ENCODE measurements at regions not wholly inside any gene's neighbourhood (a gene's known extent, or its start where the extent isn't known, plus 50 kb on each side); places are given as distances from the start of the nearest gene placed in this dataset.

DNA sequence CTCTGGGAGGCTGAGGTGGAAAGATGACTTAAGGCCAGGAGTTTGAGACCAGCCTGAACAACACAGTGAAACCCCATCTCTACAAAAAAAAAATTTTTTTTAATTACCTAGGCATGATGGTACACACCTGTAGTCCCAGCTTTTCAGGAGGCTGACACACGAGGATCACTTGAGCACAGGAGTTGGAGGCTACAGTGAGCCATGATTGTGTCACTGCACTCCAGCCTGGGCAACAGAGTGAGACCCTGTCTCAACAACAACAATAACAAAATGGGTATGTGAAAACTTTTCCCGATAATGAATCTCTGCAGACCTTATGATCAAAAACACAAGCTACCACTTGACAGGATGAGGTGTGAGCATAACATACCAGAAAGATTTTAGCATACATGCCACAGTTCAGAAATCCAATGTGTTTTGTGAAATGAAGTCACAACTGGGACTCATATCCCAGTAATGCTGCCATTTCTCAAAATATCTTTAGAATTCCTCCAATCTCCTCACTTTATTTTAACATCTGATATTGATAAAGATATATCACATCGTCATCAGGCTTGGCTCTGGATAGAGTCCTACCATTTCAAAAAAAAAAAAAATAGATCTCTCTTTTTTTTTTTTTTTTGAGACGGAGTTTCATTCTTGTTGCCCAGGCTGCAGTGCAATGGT is 74.0 kb upstream of the PELI1 start:
- TF ChIP-seq, protein P1, sequence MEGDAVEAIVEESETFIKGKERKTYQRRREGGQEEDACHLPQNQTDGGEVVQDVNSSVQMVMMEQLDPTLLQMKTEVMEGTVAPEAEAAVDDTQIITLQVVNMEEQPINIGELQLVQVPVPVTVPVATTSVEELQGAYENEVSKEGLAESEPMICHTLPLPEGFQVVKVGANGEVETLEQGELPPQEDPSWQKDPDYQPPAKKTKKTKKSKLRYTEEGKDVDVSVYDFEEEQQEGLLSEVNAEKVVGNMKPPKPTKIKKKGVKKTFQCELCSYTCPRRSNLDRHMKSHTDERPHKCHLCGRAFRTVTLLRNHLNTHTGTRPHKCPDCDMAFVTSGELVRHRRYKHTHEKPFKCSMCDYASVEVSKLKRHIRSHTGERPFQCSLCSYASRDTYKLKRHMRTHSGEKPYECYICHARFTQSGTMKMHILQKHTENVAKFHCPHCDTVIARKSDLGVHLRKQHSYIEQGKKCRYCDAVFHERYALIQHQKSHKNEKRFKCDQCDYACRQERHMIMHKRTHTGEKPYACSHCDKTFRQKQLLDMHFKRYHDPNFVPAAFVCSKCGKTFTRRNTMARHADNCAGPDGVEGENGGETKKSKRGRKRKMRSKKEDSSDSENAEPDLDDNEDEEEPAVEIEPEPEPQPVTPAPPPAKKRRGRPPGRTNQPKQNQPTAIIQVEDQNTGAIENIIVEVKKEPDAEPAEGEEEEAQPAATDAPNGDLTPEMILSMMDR (IDR thresholded peaks at IDR 0.05), result no peak
- no peak for TF ChIP-seq EZH2 (IDR thresholded peaks at IDR 0.05; ENCODE audit: borderline replicate concordance, insufficient read depth, low read depth, low read length, poor library complexity, severe bottlenecking)
- WGBS (ENCODE audit: insufficient coverage), result 100% methylated on average over 1 of the region's 4 CpGs
- H3K27ac ChIP-seq (ENCODE audit: low read length in 2 of 2), result no peak overlapping the region
- intact Hi-C loops (cut with micrococcal nuclease), result no loop called here
- no peak for ATAC-seq (ENCODE audit: low read depth)
- no peak overlapping the region for H3K4me2 ChIP-seq (replicated peaks; ENCODE audit: low read depth, low read length, poor library complexity, severe bottlenecking)
- H4K20me1 ChIP-seq (ENCODE audit: control insufficient read depth, insufficient read depth, low read length, poor library complexity, severe bottlenecking), result no peaks in the 10 kb centered on the region
- no peaks in the 10 kb centered on the region for H3K27me3 Mint-ChIP-seq
- peak overlapping the region; percentile 70 for H3K27ac Mint-ChIP-seq
- no peak overlapping the region for H3K4me3 ChIP-seq (ENCODE audit: control extremely low read depth in 1 of 5, extremely low read depth in 1 of 5, insufficient read depth in 1 of 5, low read depth in 2 of 5, low read length in 4 of 5)
- no peaks in the 10 kb centered on the region for H3K9me3 Mint-ChIP-seq (ENCODE audit: insufficient read depth)
- peaks cover 75% of the 10 kb centered on the region for H3K4me1 Mint-ChIP-seq
- H3K4me1 ChIP-seq (ENCODE audit: control insufficient read depth in 2 of 2, insufficient read depth in 2 of 2, low read length in 2 of 2), result peaks cover 61 to 69% of the 10 kb centered on the region in 2 donors
- ChIA-PET CTCF (interaction anchor here (1.3 to 5.5 kb wide), 3 partner anchors 13 to 113 kb away, joined by 5 to 39 read pairs (median 5); no protein-coding TSS in a partner anchor), POLR2A (interaction anchor here (0.7 kb wide), 1 partner anchor 13 kb away, joined by 7 read pairs; no protein-coding TSS in a partner anchor)
- no peaks in the 10 kb centered on the region for H3K9me3 ChIP-seq (ENCODE audit: control extremely low read depth in 1 of 3, control insufficient read depth in 2 of 3, insufficient read depth in 1 of 3, low read length in 2 of 3)
- no peak for DNase-seq
- no peak overlapping the region for H3K9ac ChIP-seq (ENCODE audit: low read length)
- H3K36me3 ChIP-seq (replicated peaks in 1 of 2; ENCODE audit: control extremely low read depth in 1 of 2, control insufficient read depth in 1 of 2, extremely low read depth in 1 of 2, insufficient read depth in 2 of 2, low read length in 1 of 2), result no peaks in the 10 kb centered on the region
- H3K4me3 Mint-ChIP-seq, result no peak overlapping the region
- no peak overlapping the region for H2AFZ ChIP-seq (ENCODE audit: insufficient read depth, low read depth, low read length, poor library complexity, severe bottlenecking)
- no peaks in the 10 kb centered on the region for H3K27me3 ChIP-seq (replicated peaks in 1 of 4; ENCODE audit: control extremely low read depth in 1 of 4, control insufficient read depth in 3 of 4, insufficient read depth in 4 of 4, low read length in 3 of 4)
- H3K79me2 ChIP-seq (ENCODE audit: control insufficient read depth, insufficient read depth, low read length), result no peaks in the 10 kb centered on the region

DNA sequence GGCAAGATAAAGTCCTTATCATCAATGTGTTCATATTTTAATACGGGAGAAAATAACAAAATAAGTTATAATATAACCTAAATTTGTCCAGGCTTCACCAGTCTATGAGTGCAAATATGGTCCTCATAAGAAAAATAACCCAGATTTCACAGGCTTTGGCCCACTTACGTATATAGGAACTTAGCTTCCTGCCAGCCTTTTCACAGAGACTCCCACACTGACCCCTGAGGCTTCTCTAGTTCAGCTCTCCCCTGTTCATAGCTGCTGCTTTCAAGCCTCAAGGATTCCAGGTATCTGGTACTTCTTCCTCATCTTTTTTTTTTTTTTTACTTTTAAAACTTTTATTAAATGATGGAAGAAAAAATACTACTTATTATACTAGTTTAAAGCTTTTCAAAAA is 74.9 kb upstream of the PELI1 start:
- Mint-ChIP-seq H3K4me3 (no peak overlapping the region), H3K27ac (no peak overlapping the region), H3K4me1 (peaks cover 75% of the 10 kb centered on the region), H3K27me3 (no peaks in the 10 kb centered on the region), H3K9me3 (ENCODE audit: insufficient read depth) (no peaks in the 10 kb centered on the region)
- no peak for ATAC-seq (ENCODE audit: low read depth)
- H3K79me2 ChIP-seq (ENCODE audit: control insufficient read depth, insufficient read depth, low read length), result no peaks in the 10 kb centered on the region
- no peak for TF ChIP-seq EZH2 (IDR thresholded peaks at IDR 0.05; ENCODE audit: borderline replicate concordance, insufficient read depth, low read depth, low read length, poor library complexity, severe bottlenecking)
- TF ChIP-seq, protein P1 (IDR thresholded peaks at IDR 0.05), result no peak
- H3K4me3 ChIP-seq (ENCODE audit: control extremely low read depth in 1 of 5, extremely low read depth in 1 of 5, insufficient read depth in 1 of 5, low read depth in 2 of 5, low read length in 4 of 5), result no peak overlapping the region
- H3K27ac ChIP-seq (ENCODE audit: low read length in 2 of 2), result no peak overlapping the region
- H2AFZ ChIP-seq (ENCODE audit: insufficient read depth, low read depth, low read length, poor library complexity, severe bottlenecking), result no peak overlapping the region
- no peaks in the 10 kb centered on the region for H3K9me3 ChIP-seq (ENCODE audit: control extremely low read depth in 1 of 3, control insufficient read depth in 2 of 3, insufficient read depth in 1 of 3, low read length in 2 of 3)
- H4K20me1 ChIP-seq (ENCODE audit: control insufficient read depth, insufficient read depth, low read length, poor library complexity, severe bottlenecking), result no peaks in the 10 kb centered on the region
- no peaks in the 10 kb centered on the region for H3K27me3 ChIP-seq (replicated peaks in 1 of 4; ENCODE audit: control extremely low read depth in 1 of 4, control insufficient read depth in 3 of 4, insufficient read depth in 4 of 4, low read length in 3 of 4)
- POLR2A ChIA-PET, result no interaction called here
- H3K9ac ChIP-seq (ENCODE audit: low read length), result no peak overlapping the region
- no peak for DNase-seq
- peaks cover 61 to 69% of the 10 kb centered on the region in 2 donors for H3K4me1 ChIP-seq (ENCODE audit: control insufficient read depth in 2 of 2, insufficient read depth in 2 of 2, low read length in 2 of 2)
- CTCF ChIA-PET, result interaction anchor here (5.5 kb wide), 1 partner anchor 108 kb away, joined by 39 read pairs; no protein-coding TSS in a partner anchor
- H3K4me2 ChIP-seq (replicated peaks; ENCODE audit: low read depth, low read length, poor library complexity, severe bottlenecking), result no peak overlapping the region
- intact Hi-C loops (cut with micrococcal nuclease), result no loop called here
- WGBS (ENCODE audit: insufficient coverage), result no CpG with 5 or more reads among the region's 2 CpGs
- H3K36me3 ChIP-seq (replicated peaks in 1 of 2; ENCODE audit: control extremely low read depth in 1 of 2, control insufficient read depth in 1 of 2, extremely low read depth in 1 of 2, insufficient read depth in 2 of 2, low read length in 1 of 2), result no peaks in the 10 kb centered on the region

All from B cell (primary cell).